Loucy (cell line): ENCODE measurements at regions not wholly inside any gene's neighbourhood (a gene's known extent, or its start where the extent isn't known, plus 50 kb on each side); places are given as distances from the start of the nearest gene placed in this dataset.

Experiments used
- CTCF ChIP-seq: fragments of 200-600 bp; sonication (generic); conservative IDR thresholded peaks from 2 replicates; pipeline ENCODE4 v1.5.1; 2014; ENCODE audit warnings: mild to moderate bottlenecking, antibody characterized with exemption, low read length
- EZH2phosphoT487 ChIP-seq: fragments of 200-600 bp; IDR thresholded peaks from 2 replicates; pipeline ENCODE4 v1.6.1; 2018; ENCODE audit warnings: antibody characterized with exemption, mild to moderate bottlenecking, moderate library complexity, borderline replicate concordance

- no peak for TF ChIP-seq CTCF
- no peak for TF ChIP-seq EZH2phosphoT487
Observed at GRCh38 chr5:45062044-45062443, 253.3 kb downstream of the MRPS30 start.
